SK-N-SH (cell line): ENCODE measurements at regions not wholly inside any gene's neighbourhood (a gene's known extent, or its start where the extent isn't known, plus 50 kb on each side); places are given as distances from the start of the nearest gene placed in this dataset.

Experiments
- CTCF ChIA-PET: fragments of 300-600, 350-600 bp; formaldehyde crosslinking; extraction: SDS; loops from one replicate; lab custom pipeline; 2021; lab: Yijun Ruan, JAX
- POLR2A ChIA-PET: fragments of 350-600 bp; sonication (Branson Sonifier 250); formaldehyde crosslinking; extraction: SDS; loops from one replicate; lab custom pipeline; 2020; ENCODE audit warnings: antibody characterized with exemption, inconsistent platforms; lab: Yijun Ruan, JAX
- DNase-seq: peaks from one replicate; pipeline ENCODE4 v3.0.0; 2012
- H2AFZ ChIP-seq: fragments of 200-600 bp; sonication (generic); 2 replicates; pipeline ENCODE4 v1.8.1; 2016; ENCODE audit warnings: antibody characterized with exemption, mild to moderate bottlenecking, low read depth
- H3F3A ChIP-seq: fragments of 200-600 bp; sonication (generic); replicated peaks from 2 replicates; pipeline ENCODE3; 2016; ENCODE audit warnings: antibody characterized with exemption, mild to moderate bottlenecking; ENCODE audit not compliant: insufficient read depth
- H3K27ac ChIP-seq, 2 experiments: fragments of 200-500 bp in 1 of 2; fragments of 200-600 bp in 1 of 2; sonication (Bioruptor generic) in 1 of 2; sonication (generic), shearing (Covaris generic) in 1 of 2; 2 replicates each; pipeline versions ENCODE4 v1.5.1 to v1.6.1; 2014 to 2016; ENCODE audit warnings: low read depth in 2 of 2, inconsistent platforms in 1 of 2, low read length in 1 of 2, mild to moderate bottlenecking in 1 of 2, mixed read lengths in 1 of 2
- H3K27me3 ChIP-seq: fragments of 200-600 bp; sonication (generic), shearing (Covaris generic); 2 replicates; pipeline ENCODE4 v1.6.1; 2016; ENCODE audit warnings: mixed run types; ENCODE audit not compliant: insufficient read depth
- H3K36me3 ChIP-seq, 2 experiments: fragments of 200-500 bp in 1 of 2; fragments of 200-600 bp in 1 of 2; sonication (Bioruptor generic) in 1 of 2; sonication (generic) in 1 of 2; replicated peaks in 1 of 2; 2 replicates each; pipeline versions ENCODE3 to v1.5.1; 2014 to 2016; ENCODE audit warnings: low read length in 1 of 2, mild to moderate bottlenecking in 1 of 2; ENCODE audit not compliant: insufficient read depth in 2 of 2, control insufficient read depth in 1 of 2
- H3K4me1 ChIP-seq, 2 experiments: fragments of 200-500 bp in 1 of 2; fragments of 200-600 bp in 1 of 2; sonication (Bioruptor generic) in 1 of 2; sonication (generic), shearing (Covaris generic) in 1 of 2; 2 replicates each; pipeline versions ENCODE4 v1.5.1 to v1.6.1; 2014 to 2016; ENCODE audit warnings: low read depth in 1 of 2, low read length in 1 of 2, mixed run types in 1 of 2; ENCODE audit not compliant: insufficient read depth in 2 of 2, control insufficient read depth in 1 of 2
- H3K4me2 ChIP-seq: fragments of 200-600 bp; sonication (generic), shearing (Covaris generic); 2 replicates; pipeline ENCODE4 v1.6.1; 2017; ENCODE audit warnings: mixed run types
- H3K4me3 ChIP-seq, 2 experiments: fragments of 200-500 bp in 1 of 2; fragments of 200-600 bp in 1 of 2; sonication (Bioruptor generic) in 1 of 2; sonication (generic), shearing (Covaris generic) in 1 of 2; 2 replicates each; pipeline versions ENCODE4 v1.5.1 to v1.8.1; 2014 to 2016; ENCODE audit warnings: low read depth in 2 of 2, inconsistent platforms in 1 of 2, low read length in 1 of 2, mild to moderate bottlenecking in 1 of 2, mixed read lengths in 1 of 2, moderate library complexity in 1 of 2
- H3K79me2 ChIP-seq: fragments of 200-600 bp; sonication (generic); 2 replicates; pipeline ENCODE4 v1.8.1; 2017; ENCODE audit warnings: mild to moderate bottlenecking; ENCODE audit not compliant: insufficient read depth
- H3K9ac ChIP-seq: fragments of 200-600 bp; sonication (generic); 2 replicates; pipeline ENCODE4 v1.6.1; 2017; ENCODE audit warnings: mixed run types
- H3K9me2 ChIP-seq: fragments of 200-600 bp; sonication (generic); 2 replicates; pipeline ENCODE4 v1.6.1; 2017; ENCODE audit warnings: mixed run types
- H3K9me3 ChIP-seq: fragments of 200-600 bp; sonication (generic); 2 replicates; pipeline ENCODE4 v1.6.1; 2017; ENCODE audit warnings: mixed run types, mild to moderate bottlenecking, moderate library complexity
- H4K20me1 ChIP-seq: fragments of 200-600 bp; sonication (generic); 2 replicates; pipeline ENCODE4 v1.6.1; 2017; ENCODE audit warnings: mild to moderate bottlenecking, mixed run types; ENCODE audit not compliant: insufficient read depth
- EZH2phosphoT487 ChIP-seq: fragments of 200-600 bp; sonication (generic); IDR thresholded peaks from 2 replicates; pipeline ENCODE4 v1.6.1; 2017; ENCODE audit warnings: low read depth, mixed run types, mild to moderate bottlenecking, antibody characterized with exemption, moderate library complexity, borderline replicate concordance
- GATA2 ChIP-seq: sonication (generic); formaldehyde crosslinking; IDR thresholded peaks from 2 replicates; pipeline ENCODE4 v1.5.0; 2020; ENCODE audit warnings: mild to moderate bottlenecking, missing genetic modification reagents
- MEF2A ChIP-seq: IDR thresholded peaks from 2 replicates; pipeline ENCODE4 v1.4.0; 2012; ENCODE audit warnings: low read depth, borderline replicate concordance
- NRF1 ChIP-seq: IDR thresholded peaks from 2 replicates; pipeline ENCODE4 v1.6.1; 2012; ENCODE audit warnings: low read depth, mild to moderate bottlenecking, low read length
- PBX3 ChIP-seq: IDR thresholded peaks from 2 replicates; pipeline ENCODE4; 2012
- RAD21 ChIP-seq: IDR thresholded peaks from 2 replicates; pipeline ENCODE4 v1.6.1; 2012; ENCODE audit warnings: mild to moderate bottlenecking, low read length
- RFX5 ChIP-seq: IDR thresholded peaks from 2 replicates; pipeline ENCODE4 v1.6.1; 2012; ENCODE audit warnings: mild to moderate bottlenecking, improper control_type of control experiment, low read length
- RXRA ChIP-seq: IDR thresholded peaks from 2 replicates; pipeline ENCODE4 v1.4.0; 2012; ENCODE audit warnings: low read depth, mild to moderate bottlenecking, borderline replicate concordance
- SMC3 ChIP-seq: IDR thresholded peaks from 2 replicates; pipeline ENCODE4 v1.6.1; 2012; ENCODE audit warnings: low read depth, low read length, improper control_type of control experiment
- TAF1 ChIP-seq: IDR thresholded peaks from 2 replicates; pipeline ENCODE4 v1.6.1; 2012; ENCODE audit warnings: low read depth, mild to moderate bottlenecking, low read length, moderate library complexity, borderline replicate concordance
- TCF12 ChIP-seq: IDR thresholded peaks from 2 replicates; pipeline ENCODE4 v1.4.0; 2012
- TEAD4 ChIP-seq: IDR thresholded peaks from 2 replicates; pipeline ENCODE4 v1.4.0; 2012; ENCODE audit warnings: mild to moderate bottlenecking, borderline replicate concordance; ENCODE audit not compliant: insufficient read depth
- USF1 ChIP-seq: IDR thresholded peaks from 2 replicates; pipeline ENCODE4 v1.4.0; 2012; ENCODE audit warnings: low read depth, borderline replicate concordance
- WGBS: methylation state at CpG from one replicate; pipeline ENCODE4 v1.1.6; 2017; ENCODE audit warnings: low lambda C conversion rate; 5-methylcytosine and 5-hydroxymethylcytosine counted together
- TF ChIP-seq, protein P1 (sequence below): IDR thresholded peaks from 2 replicates; pipeline ENCODE4 v1.4.0; 2012; ENCODE audit warnings: low read depth

- POLR2A ChIA-PET: no interaction called here
- Histone ChIP-seq H3K4me3 (no peak overlapping the region), H3K9me2 (no peaks in the 10 kb centered on the region), H3K4me1 (no peaks in the 10 kb centered on the region), H3K79me2 (no peaks in the 10 kb centered on the region), H3K27me3 (no peaks in the 10 kb centered on the region), H4K20me1 (no peaks in the 10 kb centered on the region), H3F3A (no peaks in the 10 kb centered on the region), H3K27ac (no peak overlapping the region), H3K36me3 (no peaks in the 10 kb centered on the region), H2AFZ (no peak overlapping the region), H3K9ac (no peak overlapping the region), H3K4me2 (no peak overlapping the region), H3K9me3 (no peaks in the 10 kb centered on the region)
- CTCF ChIA-PET: interaction anchor here (0.6 kb wide), 2 partner anchors 12 to 460 kb away, joined by 3 read pairs; no protein-coding TSS in a partner anchor
- TF ChIP-seq EZH2phosphoT487 (no peak), TAF1 (no peak), NRF1 (no peak), PBX3 (no peak), TEAD4 (no peak), TCF12 (no peak), RXRA (no peak), USF1 (no peak), SMC3 (no peak), RFX5 (no peak), MEF2A (no peak)
- no peak for DNase-seq
- 22% methylated on average over 10 of the region's 10 CpGs for WGBS
Observed at GRCh38 chr12:127761880-127762279, 505.1 kb upstream of the TMEM132C start.

GRCh38 chr12:127767656-127768055 lies 499.3 kb upstream of the TMEM132C start:
- ChIA-PET POLR2A (no interaction called here), CTCF (interaction anchor here (0.6 kb wide), 1 partner anchor 528 kb away, joined by 3 read pairs; no protein-coding TSS in a partner anchor)
- no peak overlapping the region for H3K9ac ChIP-seq
- H4K20me1 ChIP-seq: no peaks in the 10 kb centered on the region
- H2AFZ ChIP-seq: no peak overlapping the region
- H3K9me2 ChIP-seq: no peaks in the 10 kb centered on the region
- no peaks in the 10 kb centered on the region for H3K9me3 ChIP-seq
- H3K27ac ChIP-seq: no peak overlapping the region
- WGBS: 4% methylated on average over 1 of the region's 1 CpG
- no peaks in the 10 kb centered on the region for H3F3A ChIP-seq
- no peak for DNase-seq
- H3K4me1 ChIP-seq: no peaks in the 10 kb centered on the region
- no peak overlapping the region for H3K4me2 ChIP-seq
- H3K36me3 ChIP-seq: no peaks in the 10 kb centered on the region
- no peaks in the 10 kb centered on the region for H3K27me3 ChIP-seq
- TF ChIP-seq PBX3 (no peak), GATA2 (no peak), RAD21 (no peak)
- TF ChIP-seq, protein P1, sequence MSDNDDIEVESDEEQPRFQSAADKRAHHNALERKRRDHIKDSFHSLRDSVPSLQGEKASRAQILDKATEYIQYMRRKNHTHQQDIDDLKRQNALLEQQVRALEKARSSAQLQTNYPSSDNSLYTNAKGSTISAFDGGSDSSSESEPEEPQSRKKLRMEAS: no peak
- H3K79me2 ChIP-seq: no peaks in the 10 kb centered on the region
- H3K4me3 ChIP-seq: no peak overlapping the region
